ENCODE measurements at regions not wholly inside any gene's neighbourhood (a gene's known extent, or its start where the extent isn't known, plus 50 kb on each side); places are given as distances from the start of the nearest gene placed in this dataset.
A peak's percentile ranks its signal among the peaks of the same experiment; 100 is the strongest.

GRCh38 chr10:10776363-10776762 is 241.3 kb upstream of the CELF2 start:
- no peak overlapping the region for H3K4me3 ChIP-seq (ENCODE audit: low read length)
- TF ChIP-seq, protein P1, sequence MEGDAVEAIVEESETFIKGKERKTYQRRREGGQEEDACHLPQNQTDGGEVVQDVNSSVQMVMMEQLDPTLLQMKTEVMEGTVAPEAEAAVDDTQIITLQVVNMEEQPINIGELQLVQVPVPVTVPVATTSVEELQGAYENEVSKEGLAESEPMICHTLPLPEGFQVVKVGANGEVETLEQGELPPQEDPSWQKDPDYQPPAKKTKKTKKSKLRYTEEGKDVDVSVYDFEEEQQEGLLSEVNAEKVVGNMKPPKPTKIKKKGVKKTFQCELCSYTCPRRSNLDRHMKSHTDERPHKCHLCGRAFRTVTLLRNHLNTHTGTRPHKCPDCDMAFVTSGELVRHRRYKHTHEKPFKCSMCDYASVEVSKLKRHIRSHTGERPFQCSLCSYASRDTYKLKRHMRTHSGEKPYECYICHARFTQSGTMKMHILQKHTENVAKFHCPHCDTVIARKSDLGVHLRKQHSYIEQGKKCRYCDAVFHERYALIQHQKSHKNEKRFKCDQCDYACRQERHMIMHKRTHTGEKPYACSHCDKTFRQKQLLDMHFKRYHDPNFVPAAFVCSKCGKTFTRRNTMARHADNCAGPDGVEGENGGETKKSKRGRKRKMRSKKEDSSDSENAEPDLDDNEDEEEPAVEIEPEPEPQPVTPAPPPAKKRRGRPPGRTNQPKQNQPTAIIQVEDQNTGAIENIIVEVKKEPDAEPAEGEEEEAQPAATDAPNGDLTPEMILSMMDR (conservative IDR thresholded peaks at IDR 0.05; ENCODE audit: low read length) = no peak
- no peak for DNase-seq (ENCODE audit: low read depth)

GRCh38 chr10:10777279-10777678 is 240.4 kb upstream of the CELF2 start:
- no peak for DNase-seq (ENCODE audit: low read depth)
- H3K4me3 ChIP-seq (ENCODE audit: low read length) = no peak overlapping the region
- TF ChIP-seq, protein P1 (conservative IDR thresholded peaks at IDR 0.05; ENCODE audit: low read length) = no peak

DNA sequence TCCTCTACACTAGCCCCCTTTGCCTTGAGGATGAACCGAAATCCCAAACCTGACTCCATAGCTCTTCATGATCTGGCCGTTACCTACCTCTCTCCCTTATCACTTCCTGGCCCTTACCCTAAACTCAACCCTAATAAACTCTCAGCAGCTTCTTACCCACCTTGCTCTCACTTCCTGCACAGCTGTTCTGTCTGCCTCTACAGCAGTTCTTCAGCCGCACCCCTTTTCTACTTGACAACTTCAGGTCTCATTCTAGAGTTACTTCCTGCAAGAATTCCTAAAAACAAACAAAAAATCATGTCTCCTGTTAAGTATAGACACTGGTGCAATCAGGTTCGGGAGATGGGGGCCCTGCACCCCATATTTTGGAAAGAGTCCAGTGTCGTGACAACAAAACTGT is 239.9 kb upstream of the CELF2 start:
- TF ChIP-seq, protein P1 (conservative IDR thresholded peaks at IDR 0.05; ENCODE audit: low read length) = no peak
- DNase-seq (ENCODE audit: low read depth) = no peak
- no peak overlapping the region for H3K4me3 ChIP-seq (ENCODE audit: low read length)

GRCh38 chr10:10778959-10779358 is 238.7 kb upstream of the CELF2 start:
- TF ChIP-seq, protein P1 (conservative IDR thresholded peaks at IDR 0.05; ENCODE audit: low read length) = no peak
- DNase-seq (ENCODE audit: low read depth) = peak; percentile 17
- no peak overlapping the region for H3K4me3 ChIP-seq (ENCODE audit: low read length)

- H3K4me3 ChIP-seq (ENCODE audit: low read length) = no peak overlapping the region
- DNase-seq (ENCODE audit: low read depth) = no peak
- TF ChIP-seq, protein P1 (conservative IDR thresholded peaks at IDR 0.05; ENCODE audit: low read length) = no peak
Measured at GRCh38 chr10:10779511-10779910, 238.2 kb upstream of the CELF2 start.

DNA sequence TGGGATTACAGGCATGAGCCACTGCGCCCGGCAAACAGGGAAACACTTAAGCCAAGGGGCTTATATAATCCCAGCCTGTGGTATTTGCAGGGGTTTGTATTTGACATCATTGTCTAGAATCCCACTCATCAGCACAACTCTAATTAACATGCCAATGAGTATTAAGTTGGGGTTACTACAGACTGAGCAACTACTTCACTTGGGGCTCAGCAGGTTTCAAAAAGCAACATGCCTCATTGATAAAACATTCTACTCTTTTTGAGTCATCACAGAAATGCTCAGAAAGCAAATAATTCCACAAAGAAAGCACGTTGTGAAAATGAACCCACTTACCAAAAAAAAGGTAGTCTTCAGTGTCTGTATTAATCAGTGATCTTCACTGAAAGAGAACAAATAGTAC is 236.9 kb upstream of the CELF2 start:
- H3K4me3 ChIP-seq (ENCODE audit: low read length) = no peak overlapping the region
- peak; percentile 27 for DNase-seq (ENCODE audit: low read depth)
- TF ChIP-seq, protein P1 (conservative IDR thresholded peaks at IDR 0.05; ENCODE audit: low read length) = no peak

GRCh38 chr10:10782603-10783002 is 235.1 kb upstream of the CELF2 start:
- no peak overlapping the region for H3K4me3 ChIP-seq (ENCODE audit: low read length)
- TF ChIP-seq, protein P1 (conservative IDR thresholded peaks at IDR 0.05; ENCODE audit: low read length) = no peak
- no peak for DNase-seq (ENCODE audit: low read depth)

Measured in AG10803 (cell line).